Natural killer cell (primary cell): ENCODE measurements at regions not wholly inside any gene's neighbourhood (a gene's known extent, or its start where the extent isn't known, plus 50 kb on each side); places are given as distances from the start of the nearest gene placed in this dataset.

Experiments
- ATAC-seq, 3 donors: fragments of 150-1000 bp in 2 of 3; fragments of 200-7000 bp in 1 of 3; cut with Tn5 transposase; 1 replicate in 1 of 3; 2 replicates in 2 of 3; pipeline ENCODE4 v1.10.0; 2021; ENCODE audit warnings: mild to moderate bottlenecking in 2 of 3, moderate library complexity in 2 of 3
- DNase-seq, 2 donors: peaks; one replicate each; pipeline versions ENCODE4 v3.0.0 to v3.0.0-alpha.2; 2013 to 2021; ENCODE audit warnings: mixed read lengths in 1 of 2
- H3K27ac ChIP-seq: one replicate; pipeline ENCODE4 v1.5.1; 2013; ENCODE audit warnings: mild to moderate bottlenecking, low read length
- H3K27me3 ChIP-seq: one replicate; pipeline ENCODE4 v1.6.1; 2013; ENCODE audit warnings: low read length; ENCODE audit not compliant: control insufficient read depth, insufficient read depth
- H3K36me3 ChIP-seq: one replicate; pipeline ENCODE4 v1.6.1; 2013; ENCODE audit warnings: low read length; ENCODE audit not compliant: control insufficient read depth, insufficient read depth
- H3K4me1 ChIP-seq: one replicate; pipeline ENCODE4 v1.6.1; 2013; ENCODE audit warnings: low read length; ENCODE audit not compliant: control insufficient read depth, insufficient read depth
- H3K4me3 ChIP-seq: one replicate; pipeline ENCODE4 v1.5.1; 2013; ENCODE audit warnings: low read length
- H3K9me3 ChIP-seq: one replicate; pipeline ENCODE4 v1.6.1; 2013; ENCODE audit warnings: low read length; ENCODE audit not compliant: control insufficient read depth, insufficient read depth
- H3K27ac Mint-ChIP-seq, 2 donors: one replicate each; pipeline ENCODE4 v1.8.0; 2022; ENCODE audit warnings: mild to moderate bottlenecking in 2 of 2, mixed read lengths in 2 of 2, moderate library complexity in 1 of 2
- H3K27me3 Mint-ChIP-seq, 2 donors: one replicate each; pipeline ENCODE4 v1.8.0; 2022; ENCODE audit warnings: low read depth in 2 of 2, mixed read lengths in 2 of 2
- H3K36me3 Mint-ChIP-seq: one replicate; pipeline ENCODE4 v1.8.0; 2022; ENCODE audit warnings: mixed read lengths
- H3K4me1 Mint-ChIP-seq, 2 donors: one replicate each; pipeline ENCODE4 v1.8.0; 2022; ENCODE audit warnings: mixed read lengths in 2 of 2
- H3K4me3 Mint-ChIP-seq: one replicate; pipeline ENCODE4 v1.8.0; 2022; ENCODE audit warnings: mild to moderate bottlenecking, moderate library complexity, mixed read lengths
- H3K9me3 Mint-ChIP-seq, 2 donors: one replicate each; pipeline ENCODE4 v1.8.0; 2022; ENCODE audit warnings: mixed read lengths in 2 of 2
- CTCF ChIP-seq: fragments of 200-600 bp; IDR thresholded peaks from one replicate; pipeline ENCODE4 v1.8.0; 2022; ENCODE audit warnings: antibody characterized with exemption
- WGBS: methylation state at CpG from one replicate; pipeline ENCODE4 v1.1.7; 2013; ENCODE audit warnings: missing lambda C conversion rate; ENCODE audit not compliant: insufficient coverage; 5-methylcytosine and 5-hydroxymethylcytosine counted together
- intact Hi-C: fragments of 100-400 bp; cut with micrococcal nuclease; formaldehyde crosslinking; loops from one replicate; pipeline ENCODE4 v1.14.2; 2022

GRCh38 chr2:8355102-8355859 lies 326.6 kb upstream of the ID2 start:
- Mint-ChIP-seq H3K4me3 (no peak overlapping the region), H3K4me1 (peaks cover 23 to 46% of the 10 kb centered on the region in 2 donors), H3K27me3 (peaks cover 0 to 5% of the 10 kb centered on the region in 2 donors), H3K36me3 (peaks cover 9% of the 10 kb centered on the region), H3K27ac (no peak overlapping the region), H3K9me3 (no peaks in the 10 kb centered on the region)
- H3K4me1 ChIP-seq = peaks cover 14% of the 10 kb centered on the region
- no peak for ATAC-seq
- H3K27me3 ChIP-seq = no peaks in the 10 kb centered on the region
- 92% methylated on average over 6 of the region's 7 CpGs for WGBS
- intact Hi-C loops = no loop called here
- H3K9me3 ChIP-seq = no peaks in the 10 kb centered on the region
- TF ChIP-seq CTCF = no peak
- H3K4me3 ChIP-seq = no peak overlapping the region
- no peak for DNase-seq
- H3K36me3 ChIP-seq = no peaks in the 10 kb centered on the region
- no peak overlapping the region for H3K27ac ChIP-seq

- ATAC-seq = peak; percentile 62 to 95 (median 68)
- Mint-ChIP-seq H3K27ac (peak overlapping the region in 1 of 2 donors; percentile 9), H3K36me3 (peaks cover 9% of the 10 kb centered on the region), H3K27me3 (peaks cover 0 to 5% of the 10 kb centered on the region in 2 donors), H3K4me3 (peak overlapping the region; percentile 25), H3K9me3 (no peaks in the 10 kb centered on the region), H3K4me1 (peaks cover 22 to 45% of the 10 kb centered on the region in 2 donors)
- no peaks in the 10 kb centered on the region for H3K9me3 ChIP-seq
- peaks cover 14% of the 10 kb centered on the region for H3K4me1 ChIP-seq
- H3K27me3 ChIP-seq = no peaks in the 10 kb centered on the region
- intact Hi-C loops = no loop called here
- no peak for TF ChIP-seq CTCF
- H3K36me3 ChIP-seq = no peaks in the 10 kb centered on the region
- 65% methylated on average over 5 of the region's 8 CpGs for WGBS
- DNase-seq = peak in 1 of 2 donors; percentile 13
- no peak overlapping the region for H3K4me3 ChIP-seq
- H3K27ac ChIP-seq = no peak overlapping the region
These were observed 323.9 kb upstream of the ID2 start for GRCh38 chr2:8357738-8358518.

- no peaks in the 10 kb centered on the region for H3K9me3 Mint-ChIP-seq
- H3K36me3 Mint-ChIP-seq = no peaks in the 10 kb centered on the region
- H3K4me3 Mint-ChIP-seq = no peak overlapping the region
- Histone ChIP-seq H3K27ac (no peak overlapping the region), H3K4me3 (no peak overlapping the region), H3K4me1 (peaks cover 14% of the 10 kb centered on the region), H3K36me3 (no peaks in the 10 kb centered on the region), H3K27me3 (no peaks in the 10 kb centered on the region), H3K9me3 (no peaks in the 10 kb centered on the region)
- no peak overlapping the region for H3K27ac Mint-ChIP-seq
- ATAC-seq (no peak), DNase-seq (no peak)
- H3K27me3 Mint-ChIP-seq = peaks cover 0 to 5% of the 10 kb centered on the region in 2 donors
- intact Hi-C loops = no loop called here
- 75% methylated on average over 8 of the region's 8 CpGs for WGBS
- TF ChIP-seq CTCF = no peak
- H3K4me1 Mint-ChIP-seq = peaks cover 46 to 59% of the 10 kb centered on the region in 2 donors
These were observed 319.9 kb upstream of the ID2 start for GRCh38 chr2:8361930-8362329.
